ENCODE measurements at regions not wholly inside any gene's neighbourhood (a gene's known extent, or its start where the extent isn't known, plus 50 kb on each side); places are given as distances from the start of the nearest gene placed in this dataset.

DNA sequence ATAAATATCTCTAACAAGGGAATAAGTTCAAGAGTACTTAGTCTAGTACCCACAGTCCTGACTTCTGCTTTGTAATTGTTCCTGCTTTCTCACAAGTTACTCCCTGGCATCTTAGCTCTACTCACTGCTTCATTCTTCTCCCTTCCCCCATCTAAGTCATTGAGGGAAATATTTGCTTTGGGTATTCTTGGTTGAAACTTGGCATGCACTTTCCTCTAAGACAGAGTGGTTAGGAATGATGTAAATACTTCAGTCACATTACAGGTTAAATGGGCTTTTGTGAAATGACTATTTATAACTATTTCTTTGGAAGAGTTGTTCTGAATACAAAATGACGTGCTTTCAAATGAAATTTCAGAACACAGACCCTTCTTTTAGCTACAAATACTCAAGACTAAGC is 67.7 kb upstream of the PLEKHG1 start:
- Histone ChIP-seq H3K9me3 (no peaks in the 10 kb centered on the region), H3K27me3 (no peaks in the 10 kb centered on the region), H3K36me3 (no peaks in the 10 kb centered on the region), H3K27ac (no peak overlapping the region), H3K4me1 (no peaks in the 10 kb centered on the region), H3K4me3 (no peak overlapping the region), H3K9ac (ENCODE audit: low read depth in 2 of 2, low read length in 2 of 2) (no peak overlapping the region)
- intact Hi-C loops (cut with DNase I), result no loop called here
- no peak for TF ChIP-seq CTCF (IDR thresholded peaks at IDR 0.05)
- DNase-seq, result no peak

DNA sequence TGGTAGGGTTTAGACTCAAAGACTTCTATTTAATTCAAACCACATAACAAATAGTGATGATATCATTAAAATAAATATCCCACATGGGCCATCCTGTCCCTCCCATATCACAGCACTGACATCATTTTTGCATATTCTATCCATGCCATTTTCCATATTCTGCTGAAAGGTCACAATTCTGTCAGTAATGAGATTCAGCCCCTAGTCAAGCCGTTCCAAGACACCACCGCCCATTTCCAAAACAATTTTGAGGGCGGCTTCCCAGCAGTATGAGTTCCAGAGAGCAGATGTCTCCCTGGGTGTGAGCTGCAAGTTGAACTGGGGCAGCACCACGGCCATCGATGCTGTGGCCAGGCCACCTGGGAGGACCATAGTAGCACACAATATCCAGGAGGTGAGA is 65.1 kb upstream of the PLEKHG1 start:
- Histone ChIP-seq H3K27me3 (no peaks in the 10 kb centered on the region), H3K36me3 (no peaks in the 10 kb centered on the region), H3K27ac (no peak overlapping the region), H3K9me3 (no peaks in the 10 kb centered on the region), H3K9ac (ENCODE audit: low read depth in 2 of 2, low read length in 2 of 2) (no peak overlapping the region), H3K4me3 (no peak overlapping the region), H3K4me1 (no peaks in the 10 kb centered on the region)
- intact Hi-C loops (cut with DNase I), result no loop called here
- DNase-seq, result no peak
- no peak for TF ChIP-seq CTCF (IDR thresholded peaks at IDR 0.05)

DNA sequence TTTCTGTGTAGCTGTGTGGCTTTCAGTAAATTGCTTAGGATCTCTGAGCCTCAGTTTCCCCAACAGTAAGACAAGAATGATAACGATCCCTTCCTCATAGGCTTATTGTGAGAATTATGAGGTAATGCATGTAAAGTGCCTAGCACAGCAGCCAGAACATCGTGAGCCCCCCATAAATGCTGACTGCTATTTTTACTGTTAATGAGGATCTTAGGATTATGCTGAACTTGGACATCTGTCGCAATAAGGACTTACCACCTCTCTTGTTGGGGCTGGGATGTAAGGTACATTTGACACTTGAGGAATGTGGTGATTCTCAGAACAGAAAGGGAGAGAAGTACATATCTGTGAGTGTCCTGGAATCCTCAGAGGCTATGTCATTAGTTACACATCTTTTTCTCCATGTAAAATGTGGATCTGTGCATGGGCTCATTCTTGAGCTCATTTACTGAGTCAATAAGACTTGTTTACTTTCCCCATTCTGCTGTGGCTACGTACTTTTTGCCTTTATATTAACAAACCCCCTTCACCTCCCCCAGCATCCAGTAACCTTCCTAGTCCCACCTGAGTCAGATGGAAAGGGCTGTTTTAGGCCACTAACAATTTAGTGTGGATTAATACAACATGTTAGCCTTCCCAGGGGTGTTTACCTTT is 64.4 kb upstream of the PLEKHG1 start:
- no peaks in the 10 kb centered on the region for H3K27me3 ChIP-seq
- no peak for TF ChIP-seq CTCF (IDR thresholded peaks at IDR 0.05)
- no peak overlapping the region for H3K9ac ChIP-seq (ENCODE audit: low read depth in 2 of 2, low read length in 2 of 2)
- no peaks in the 10 kb centered on the region for H3K4me1 ChIP-seq
- H3K4me3 ChIP-seq, result no peak overlapping the region
- no peaks in the 10 kb centered on the region for H3K9me3 ChIP-seq
- intact Hi-C loops (cut with DNase I), result no loop called here
- no peaks in the 10 kb centered on the region for H3K36me3 ChIP-seq
- DNase-seq, result no peak
- H3K27ac ChIP-seq, result no peak overlapping the region

GRCh38 chr6:150535818-150536220 is 63.9 kb upstream of the PLEKHG1 start:
- TF ChIP-seq CTCF (IDR thresholded peaks at IDR 0.05), result no peak
- no peak for DNase-seq
- intact Hi-C loops (cut with DNase I), result no loop called here

GRCh38 chr6:150536835-150537234 is 62.9 kb upstream of the PLEKHG1 start:
- DNase-seq, result no peak
- H3K9me3 ChIP-seq, result no peaks in the 10 kb centered on the region
- H3K27me3 ChIP-seq, result peaks cover 3% of the 10 kb centered on the region
- no peaks in the 10 kb centered on the region for H3K4me1 ChIP-seq
- no peaks in the 10 kb centered on the region for H3K36me3 ChIP-seq
- no peak overlapping the region for H3K9ac ChIP-seq (ENCODE audit: low read depth in 2 of 2, low read length in 2 of 2)
- intact Hi-C loops (cut with DNase I), result no loop called here
- no peak overlapping the region for H3K4me3 ChIP-seq
- no peak for TF ChIP-seq CTCF (IDR thresholded peaks at IDR 0.05)
- no peak overlapping the region for H3K27ac ChIP-seq

More at GRCh38 chr6:150535818-150536220, 63.9 kb upstream of the PLEKHG1 start:
- no peaks in the 10 kb centered on the region for H3K4me1 ChIP-seq
- H3K27me3 ChIP-seq, result peaks cover under 1% of the 10 kb centered on the region
- no peak overlapping the region for H3K9ac ChIP-seq (ENCODE audit: low read depth in 2 of 2, low read length in 2 of 2)
- H3K36me3 ChIP-seq, result no peaks in the 10 kb centered on the region
- no peak overlapping the region for H3K4me3 ChIP-seq
- H3K9me3 ChIP-seq, result no peaks in the 10 kb centered on the region
- H3K27ac ChIP-seq, result no peak overlapping the region
